ENCODE measurements at regions not wholly inside any gene's neighbourhood (a gene's known extent, or its start where the extent isn't known, plus 50 kb on each side); places are given as distances from the start of the nearest gene placed in this dataset.
"Not testable (repeated sequence)": the region's sequence is repeated elsewhere in the genome, so short reads cannot be mapped to it uniquely, and the experiment has no call there.

GRCh38 chr7:32221736-32222135 lies 151.5 kb upstream of the PDE1C start:
- peak; percentile 25 for DNase-seq

GRCh38 chr7:32221056-32221455 lies 150.8 kb upstream of the PDE1C start:
- DNase-seq = no peak

GRCh38 chr7:32219831-32220230 lies 149.6 kb upstream of the PDE1C start:
- not testable (repeated sequence) for DNase-seq

GRCh38 chr7:32219416-32219815 lies 149.2 kb upstream of the PDE1C start:
- no peak for DNase-seq

GRCh38 chr7:32218741-32219288 lies 148.6 kb upstream of the PDE1C start:
- DNase-seq = no peak

GRCh38 chr7:32218154-32218467 lies 147.9 kb upstream of the PDE1C start:
- DNase-seq = no peak

- DNase-seq = no peak
These were observed 147.3 kb upstream of the PDE1C start for GRCh38 chr7:32217341-32218153.

- DNase-seq = no peak
These were observed 146.6 kb upstream of the PDE1C start for GRCh38 chr7:32216759-32217158.

- no peak for DNase-seq
These were observed 145.5 kb upstream of the PDE1C start for GRCh38 chr7:32215697-32216096.

- DNase-seq = no peak
These were observed 144.7 kb upstream of the PDE1C start for GRCh38 chr7:32214913-32215312.

- no peak for DNase-seq
These were observed 142.1 kb upstream of the PDE1C start for GRCh38 chr7:32212321-32212720.

GRCh38 chr7:32206987-32207386 lies 136.8 kb upstream of the PDE1C start:
- no peak for DNase-seq

- DNase-seq = no peak
These were observed 136.3 kb upstream of the PDE1C start for GRCh38 chr7:32206488-32206887.

- DNase-seq = not testable (repeated sequence)
These were observed 135.2 kb upstream of the PDE1C start for GRCh38 chr7:32205298-32205824.

GRCh38 chr7:32204361-32205018 lies 134.3 kb upstream of the PDE1C start:
- peak; percentile 14 for DNase-seq

GRCh38 chr7:32200646-32201045 lies 130.4 kb upstream of the PDE1C start:
- no peak for DNase-seq

GRCh38 chr7:32194537-32194936 lies 124.3 kb upstream of the PDE1C start:
- no peak for DNase-seq

- DNase-seq = no peak
These were observed 121.1 kb upstream of the PDE1C start for GRCh38 chr7:32191305-32191704.

GRCh38 chr7:32179567-32179966 lies 109.4 kb upstream of the PDE1C start:
- no peak for DNase-seq

GRCh38 chr7:32178677-32179366 lies 108.6 kb upstream of the PDE1C start:
- DNase-seq = no peak

GRCh38 chr7:32177232-32177631 lies 107.0 kb upstream of the PDE1C start:
- DNase-seq = no peak

GRCh38 chr7:32175099-32175498 lies 104.9 kb upstream of the PDE1C start:
- no peak for DNase-seq

GRCh38 chr7:32171248-32171647 lies 101.0 kb upstream of the PDE1C start:
- no peak for DNase-seq

GRCh38 chr7:32170838-32171237 lies 100.6 kb upstream of the PDE1C start:
- DNase-seq = no peak

Measured in DMS79 treated with DMSO at 0.1 percent for 48 hours (cell line).